G401 (cell line): ENCODE measurements at regions not wholly inside any gene's neighbourhood (a gene's known extent, or its start where the extent isn't known, plus 50 kb on each side); places are given as distances from the start of the nearest gene placed in this dataset.

Experiments used
- DNase-seq: peaks from one replicate; pipeline ENCODE4 v3.0.0-alpha.2; 2015; ENCODE audit warnings: low spot score
- in situ Hi-C: cut with HindIII; loops from 2 replicates; pipeline ENCODE4 v1.10.0; 2016; ENCODE audit warnings: low sequenced_read_pairs, mixed read lengths

DNA sequence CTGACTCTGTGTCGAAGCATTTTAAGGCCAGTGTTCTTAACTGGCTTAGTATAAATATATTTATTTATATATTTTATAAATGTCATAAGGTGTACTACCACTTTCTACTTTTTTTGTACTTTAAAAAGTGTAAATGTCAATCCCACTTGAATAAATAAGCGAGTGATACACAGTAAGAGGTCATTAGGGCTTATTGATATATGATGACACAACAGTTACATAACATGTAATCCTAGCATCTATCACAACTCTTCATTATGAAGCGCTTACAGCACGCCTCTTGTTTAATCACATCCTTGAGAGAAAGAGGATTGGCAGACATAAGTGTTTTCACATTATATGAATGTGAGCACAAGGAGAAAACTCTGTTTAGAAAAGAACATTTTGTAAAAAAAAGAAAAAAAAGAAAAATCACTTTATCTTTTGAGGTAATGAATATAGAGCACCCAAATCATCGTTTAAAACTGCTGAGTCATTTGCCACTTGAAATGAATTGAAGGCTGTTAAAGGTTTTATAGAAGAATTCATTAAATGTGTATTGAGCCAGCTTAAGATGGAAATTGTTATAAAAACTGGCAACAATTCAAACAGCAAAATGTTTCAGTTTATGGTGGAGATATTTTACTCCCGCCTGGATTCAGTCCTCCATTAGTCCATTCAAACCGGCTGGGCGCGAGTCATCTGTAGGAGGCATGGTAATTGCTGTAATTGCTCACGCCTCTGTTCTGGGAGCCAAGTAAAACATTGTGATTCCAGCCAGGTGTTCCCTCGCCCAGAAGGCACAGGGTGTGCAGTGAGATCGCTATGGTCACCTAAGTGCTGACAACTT, 627.3 kb upstream of the KIRREL3 start:
- in situ Hi-C loops: no loop called here
- DNase-seq: no peak

DNA sequence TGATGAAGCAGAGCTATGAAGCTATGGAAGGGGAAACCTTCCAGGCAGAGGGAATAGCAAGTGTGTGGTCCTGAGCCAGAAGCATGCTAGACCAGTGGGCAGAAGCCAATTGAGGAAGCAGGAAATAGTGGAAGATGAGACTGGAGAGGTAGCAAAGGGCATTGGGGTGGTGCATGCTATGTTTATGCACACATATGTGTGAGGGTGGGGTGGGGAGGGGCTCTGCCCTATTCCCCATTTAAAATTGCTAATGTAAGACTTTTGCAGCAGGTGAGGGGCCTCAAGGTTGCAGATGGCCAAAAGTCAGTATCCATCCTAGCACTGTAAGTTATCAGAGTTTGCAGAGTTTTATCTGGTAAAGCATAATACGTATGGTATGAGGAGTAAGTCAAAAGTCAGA, 626.6 kb upstream of the KIRREL3 start:
- DNase-seq: no peak
- in situ Hi-C loops: no loop called here

DNA sequence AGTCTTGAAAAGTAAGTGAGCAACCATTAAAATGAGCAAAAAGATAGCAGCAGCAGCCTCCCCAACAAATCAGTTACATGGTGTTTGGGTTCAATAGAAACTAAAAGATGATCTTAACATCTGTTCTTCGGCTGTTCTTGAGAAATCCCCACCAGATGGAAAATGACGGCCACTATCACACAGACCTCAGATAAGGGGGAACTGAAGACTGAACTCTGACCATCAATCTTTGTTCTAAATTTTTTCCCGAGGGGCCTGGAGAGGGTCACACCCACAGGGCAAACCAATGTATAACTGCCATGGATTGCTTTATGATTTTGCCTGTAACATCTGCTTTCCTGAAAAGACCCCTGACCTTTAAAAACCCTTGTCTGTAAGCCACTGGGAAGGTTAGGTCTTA, 624.8 kb upstream of the KIRREL3 start:
- in situ Hi-C loops: no loop called here
- DNase-seq: no peak

DNA sequence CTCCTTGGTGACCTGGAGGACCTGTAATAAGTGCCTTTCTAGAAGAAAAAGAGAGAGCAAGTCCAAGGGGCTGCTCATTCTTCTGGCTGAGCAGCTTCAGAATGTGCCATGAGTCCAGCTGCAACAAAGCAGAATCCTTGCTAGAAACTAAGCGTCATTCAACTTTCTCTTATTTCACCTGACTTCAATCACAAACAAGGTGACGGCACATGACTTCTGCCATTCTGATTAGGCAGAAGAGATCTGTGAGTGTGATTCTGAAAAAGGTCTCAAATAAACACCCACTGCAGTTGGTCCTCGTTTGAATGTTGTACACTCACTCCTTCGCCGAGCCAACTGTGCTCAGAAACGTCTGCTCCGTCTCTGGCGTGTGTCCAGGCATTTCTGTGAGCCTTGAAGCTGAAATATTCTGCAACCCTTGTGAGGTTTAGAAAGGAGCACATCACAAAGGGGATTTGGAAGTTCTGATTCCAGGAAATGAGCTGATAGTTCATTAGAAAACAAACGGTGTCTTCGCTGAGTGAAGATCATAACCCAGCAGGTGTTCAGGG, 623.8 kb upstream of the KIRREL3 start:
- in situ Hi-C loops: no loop called here
- DNase-seq: no peak

DNA sequence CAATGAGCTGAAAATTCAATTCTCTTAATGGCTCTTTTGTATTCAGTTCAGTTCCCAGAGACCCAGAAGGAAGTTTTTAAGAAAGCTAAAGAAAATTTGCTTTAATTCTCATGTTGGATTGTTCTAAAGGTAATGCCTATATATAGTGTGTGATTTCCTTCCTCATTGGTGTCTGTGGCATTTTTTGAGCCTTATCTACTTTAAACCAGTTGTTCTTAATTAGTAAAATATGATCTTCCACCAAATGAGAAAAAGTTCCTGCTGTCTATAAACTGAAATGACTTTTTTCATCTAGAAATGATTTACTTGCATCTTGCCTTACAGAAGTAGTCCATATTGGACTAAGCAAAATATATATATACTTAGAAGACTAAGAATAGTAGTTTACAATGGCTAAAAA, 622.1 kb upstream of the KIRREL3 start:
- in situ Hi-C loops: no loop called here
- DNase-seq: no peak

DNA sequence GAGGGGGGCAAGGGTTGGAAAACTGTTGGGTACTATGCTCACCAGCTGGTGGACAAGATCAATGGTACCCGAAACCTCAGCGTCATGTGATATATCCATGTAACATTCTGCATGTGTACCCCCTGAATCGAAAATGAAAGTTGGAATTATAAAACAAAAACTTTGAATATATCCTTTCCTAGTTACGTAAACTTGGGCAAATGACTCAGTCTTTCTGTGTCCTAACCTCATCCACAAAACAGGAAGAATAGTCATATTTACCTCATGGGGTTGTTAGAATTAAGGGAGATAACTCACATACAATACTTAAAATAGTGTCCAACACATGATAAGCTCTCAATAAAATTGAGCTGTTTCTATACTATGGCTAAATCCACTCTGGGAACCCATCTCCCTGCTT, 620.1 kb upstream of the KIRREL3 start:
- no peak for DNase-seq
- in situ Hi-C loops: no loop called here

DNA sequence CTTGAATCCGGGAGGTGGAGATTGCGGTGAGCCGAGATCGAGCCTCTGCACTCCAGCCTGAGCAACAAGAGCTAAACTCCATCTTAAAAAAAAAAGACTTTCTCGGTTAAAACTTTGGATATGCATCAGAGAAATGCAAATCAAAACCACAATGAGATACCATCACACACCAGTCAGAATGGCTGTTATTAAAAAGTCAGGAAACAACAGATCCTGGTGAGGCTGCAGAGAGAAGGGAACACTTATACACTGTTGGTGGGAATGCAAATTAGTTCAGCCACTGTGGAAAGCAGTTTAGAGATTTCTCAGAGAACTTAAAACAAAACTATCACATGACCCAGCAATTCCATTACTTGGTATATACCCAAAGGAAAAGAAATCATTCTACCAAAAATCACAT, 619.4 kb upstream of the KIRREL3 start:
- in situ Hi-C loops: no loop called here
- DNase-seq: no peak

DNA sequence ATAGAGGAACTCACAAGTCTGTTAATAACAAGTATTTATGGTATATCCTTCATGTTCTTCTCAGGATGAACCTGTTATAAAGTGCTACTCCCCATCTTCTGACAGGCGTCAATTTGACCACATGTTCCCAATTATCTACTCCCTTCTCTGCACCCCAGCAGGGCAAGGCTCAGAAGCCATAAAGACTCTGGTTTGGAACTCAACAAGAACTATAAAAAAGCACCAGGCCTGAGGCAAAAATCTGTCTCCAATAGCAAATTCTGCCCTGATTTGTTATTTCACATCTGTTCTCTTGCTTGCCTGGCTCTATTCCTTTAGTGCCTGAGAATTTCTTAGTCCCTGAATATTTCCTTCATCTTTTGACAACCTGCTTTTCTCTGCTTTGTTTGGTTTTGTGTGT, 618.2 kb upstream of the KIRREL3 start:
- in situ Hi-C loops: no loop called here
- no peak for DNase-seq

DNA sequence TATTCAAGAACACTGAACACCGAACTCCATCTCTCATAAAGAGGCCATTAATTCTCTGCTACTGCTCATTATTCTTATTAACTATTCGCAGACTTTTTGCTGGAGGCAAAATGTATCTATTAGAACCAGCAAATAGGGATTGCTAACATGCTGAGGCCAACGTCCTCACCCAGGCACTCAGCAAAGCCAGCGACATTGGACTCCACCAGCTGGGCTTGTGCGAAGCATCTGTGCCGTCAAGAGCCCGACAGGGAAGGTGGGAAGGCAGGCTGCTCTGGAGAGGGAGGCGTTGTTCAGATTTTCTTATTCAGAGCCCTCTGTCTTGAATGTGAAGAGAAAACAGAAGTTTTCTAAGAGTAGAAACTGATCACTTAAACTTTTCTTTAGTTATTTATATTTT, 615.6 kb upstream of the KIRREL3 start:
- no peak for DNase-seq
- in situ Hi-C loops: no loop called here

DNA sequence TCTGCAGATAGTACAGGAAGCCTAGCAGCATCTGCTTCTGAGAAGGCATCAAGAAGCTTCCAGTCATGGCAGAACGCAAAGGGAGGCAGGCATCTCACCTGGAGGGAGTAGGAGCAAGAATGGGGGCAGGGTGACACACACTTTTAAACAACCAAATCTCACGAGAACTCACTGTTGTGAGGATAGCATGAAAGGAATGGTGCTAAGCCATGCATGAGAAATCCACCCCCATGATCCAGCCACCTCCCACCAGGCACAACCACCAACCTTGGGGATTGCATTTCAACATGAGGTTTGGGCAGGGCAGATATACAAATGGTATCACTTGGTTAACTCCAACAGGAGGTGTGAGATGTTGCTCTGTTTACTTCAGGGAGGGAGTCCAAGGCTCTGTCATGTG, 612.0 kb upstream of the KIRREL3 start:
- DNase-seq: no peak
- in situ Hi-C loops: no loop called here

DNA sequence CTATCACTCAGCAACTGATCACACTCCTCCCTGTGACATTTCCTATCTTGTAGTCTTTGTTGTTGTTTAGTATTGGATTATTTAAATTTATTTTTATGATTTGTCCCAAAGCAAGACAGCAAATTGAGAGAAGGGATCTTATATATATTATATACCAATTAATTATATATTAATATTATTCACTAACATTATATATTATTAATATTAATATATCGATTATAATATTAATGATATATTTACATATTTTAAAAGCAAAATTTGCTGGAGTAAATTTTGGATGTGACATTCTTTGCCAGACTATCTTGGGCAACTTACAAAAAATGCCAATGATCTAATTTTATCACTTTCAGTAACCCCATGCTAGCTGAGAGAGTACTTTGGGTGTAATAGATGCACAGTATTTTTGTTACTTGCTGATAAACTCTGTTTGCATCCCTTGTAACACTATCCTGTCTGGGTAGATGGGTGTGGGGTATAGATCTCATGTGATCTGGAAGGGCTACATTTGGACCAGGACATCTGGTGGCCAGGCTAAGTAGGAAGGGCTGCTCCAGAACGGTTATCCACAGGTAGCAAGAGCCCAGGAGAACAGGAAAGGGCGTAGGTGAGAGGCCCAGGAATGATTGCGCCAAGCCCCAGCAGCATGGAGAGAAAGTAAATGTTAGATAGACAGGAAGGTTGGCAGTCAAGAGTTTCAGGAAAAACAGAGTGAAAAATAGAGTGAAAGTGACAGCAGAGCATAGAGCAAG, 608.6 kb upstream of the KIRREL3 start:
- DNase-seq: no peak
- in situ Hi-C loops: no loop called here

DNA sequence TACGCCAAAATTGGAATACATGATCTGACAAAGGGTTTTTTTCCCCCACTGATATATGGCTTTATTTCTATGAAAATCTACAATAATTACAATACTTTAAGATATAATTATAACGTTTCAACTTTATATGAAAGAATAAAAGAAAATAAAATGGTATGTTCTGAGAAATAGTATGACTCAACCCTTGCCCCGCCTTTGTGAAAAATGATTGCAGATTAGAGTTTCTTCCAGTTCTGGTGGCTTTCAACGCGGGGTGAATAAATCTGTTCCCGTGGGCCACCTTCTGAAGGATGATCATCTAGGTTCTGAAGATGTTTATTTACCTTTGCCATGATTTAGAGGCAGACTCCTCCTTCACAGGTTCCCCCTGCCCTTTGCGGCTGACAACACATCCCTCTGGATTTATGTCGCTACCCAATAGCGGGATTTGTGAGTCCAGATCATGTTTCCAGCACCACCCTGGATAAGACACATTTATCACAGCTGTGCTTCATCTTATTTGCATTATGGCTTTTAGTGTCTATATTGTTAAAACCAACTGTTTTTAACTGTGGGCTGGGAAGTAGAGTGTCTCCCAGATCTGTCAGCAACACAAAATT, 607.0 kb upstream of the KIRREL3 start:
- DNase-seq: no peak
- in situ Hi-C loops: no loop called here

DNA sequence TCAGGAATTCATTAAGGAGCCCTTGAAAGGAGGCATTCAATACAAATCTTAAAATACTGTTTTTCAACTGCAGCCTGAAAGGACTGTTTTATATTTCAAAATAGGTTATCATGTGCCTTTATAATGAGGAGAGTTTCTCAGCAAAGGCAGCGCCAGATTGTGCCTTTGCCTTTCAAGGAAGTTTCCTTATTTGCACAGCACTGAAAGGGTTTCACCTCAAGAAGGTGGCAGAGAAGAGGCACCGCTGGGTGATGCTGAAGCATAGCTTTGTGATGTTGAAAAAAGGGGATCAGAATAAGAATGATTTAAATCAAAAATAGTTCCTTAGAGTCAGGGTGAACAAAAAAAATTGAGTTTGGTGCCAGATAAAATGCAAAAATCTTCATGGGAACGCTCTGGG, 601.0 kb upstream of the KIRREL3 start:
- no peak for DNase-seq
- in situ Hi-C loops: no loop called here

DNA sequence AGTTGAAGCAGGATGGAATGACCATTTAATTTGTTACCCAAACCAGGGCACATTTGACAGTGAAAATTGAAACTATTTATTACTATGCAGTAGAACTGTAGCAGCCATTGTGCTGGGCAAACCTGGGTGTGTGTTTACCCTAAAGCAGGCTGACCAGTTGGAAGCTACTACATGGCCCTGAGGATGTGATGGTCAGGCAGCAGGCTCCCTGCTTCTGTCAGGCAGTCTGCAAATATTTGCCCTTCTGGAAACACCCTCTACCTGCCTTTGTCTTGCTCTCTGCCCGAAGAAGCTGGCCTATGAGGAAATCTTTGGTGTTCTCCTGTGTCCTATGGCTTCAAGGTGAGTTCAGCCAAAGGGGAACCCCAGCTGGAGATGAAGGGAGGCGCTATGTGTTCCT, 600.1 kb upstream of the KIRREL3 start:
- in situ Hi-C loops: no loop called here
- DNase-seq: no peak

DNA sequence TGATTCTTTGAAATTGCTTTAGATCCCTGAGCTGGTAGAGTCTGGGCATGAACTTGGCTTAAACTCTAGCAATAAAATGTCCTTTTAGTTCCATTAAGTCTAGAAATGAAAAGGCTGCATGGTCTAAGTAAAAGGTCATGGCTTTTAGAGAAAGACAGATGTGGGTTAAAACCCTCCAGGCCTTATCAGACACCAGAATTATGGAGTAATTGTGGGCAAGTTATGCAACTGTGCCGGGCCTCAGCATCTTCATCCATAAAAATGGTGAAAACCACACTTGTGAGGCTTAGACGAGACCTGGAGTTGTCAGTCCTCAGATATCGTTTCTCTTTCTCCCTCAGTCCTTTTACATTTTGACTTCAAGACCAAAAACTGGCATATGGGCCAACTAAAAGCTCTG, 597.9 kb upstream of the KIRREL3 start:
- in situ Hi-C loops: no loop called here
- no peak for DNase-seq

DNA sequence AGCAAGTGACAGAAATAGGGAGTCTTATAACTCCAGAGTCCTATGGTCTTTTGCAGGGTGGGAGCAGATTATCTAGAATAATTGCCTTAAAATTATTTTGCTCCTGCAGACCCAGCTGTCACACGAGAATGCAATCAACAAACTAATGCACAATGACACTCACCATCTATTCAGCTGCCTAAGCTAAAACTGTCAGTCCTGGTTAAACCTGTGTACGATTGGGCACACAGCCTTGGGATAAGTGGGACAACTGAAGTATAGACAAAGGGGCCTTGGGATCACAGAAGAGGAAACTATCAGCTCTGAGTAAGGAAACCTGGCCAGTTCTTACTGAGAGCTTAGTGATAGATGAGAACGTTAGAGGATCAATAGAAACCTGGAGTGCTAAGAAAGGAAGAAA, 595.9 kb upstream of the KIRREL3 start:
- no peak for DNase-seq
- in situ Hi-C loops: no loop called here

DNA sequence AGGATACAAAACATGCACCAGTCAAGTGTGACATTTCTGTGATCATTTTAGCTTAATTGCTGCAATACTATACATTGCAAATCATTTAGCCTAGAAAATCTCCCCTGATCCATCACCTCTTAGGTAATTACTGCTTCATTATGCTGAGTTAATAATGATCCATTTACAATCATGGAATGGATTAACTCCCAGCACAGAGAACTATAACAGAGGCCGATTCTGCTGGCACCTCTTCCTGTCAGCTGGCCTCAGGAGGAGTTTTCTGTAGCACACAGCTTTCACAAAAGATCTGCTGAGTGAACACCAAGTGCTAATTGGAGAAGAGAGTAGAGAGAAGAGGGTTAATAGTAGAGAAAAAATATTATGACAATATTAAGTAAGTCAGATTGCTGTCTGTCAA, 591.8 kb upstream of the KIRREL3 start:
- no peak for DNase-seq
- in situ Hi-C loops: no loop called here

DNA sequence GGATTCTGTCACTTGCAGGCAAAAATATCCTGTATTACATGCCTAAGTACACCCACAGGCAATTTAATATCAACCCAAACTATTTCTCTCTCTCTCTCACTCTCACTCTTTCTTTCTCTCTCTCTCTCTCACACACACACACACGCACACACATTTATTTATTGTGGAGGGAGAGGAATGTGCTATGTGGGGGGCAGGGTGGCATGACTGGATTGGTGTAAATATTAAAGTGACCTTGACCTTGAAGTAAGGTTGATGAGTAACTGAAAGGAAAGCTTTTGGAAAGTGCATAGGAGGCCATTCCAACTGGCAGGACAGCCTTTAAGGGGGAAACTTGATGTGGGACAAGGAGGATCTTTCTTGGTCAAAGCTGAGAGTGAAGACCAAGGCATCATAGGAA, 589.7 kb upstream of the KIRREL3 start:
- DNase-seq: no peak
- in situ Hi-C loops: no loop called here

DNA sequence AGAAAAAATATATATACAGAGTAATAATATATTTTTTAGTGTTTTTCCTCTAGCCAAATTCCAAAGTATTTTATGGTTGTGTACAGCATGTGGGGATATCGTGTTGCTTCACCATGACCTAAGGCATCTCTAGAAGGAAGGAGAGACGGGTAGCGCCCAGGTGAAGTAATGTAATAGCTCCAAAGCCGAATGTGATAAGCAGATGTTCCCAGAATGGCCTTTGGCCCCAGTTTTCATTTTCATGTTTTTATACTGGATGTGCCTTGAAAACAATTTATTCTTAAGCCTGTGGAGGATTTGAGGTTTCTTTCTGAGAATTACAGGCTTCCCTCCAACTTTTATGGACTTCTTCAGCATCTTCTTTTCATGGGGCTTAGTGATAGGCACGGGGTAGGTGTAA, 587.9 kb upstream of the KIRREL3 start:
- no peak for DNase-seq
- in situ Hi-C loops: no loop called here

DNA sequence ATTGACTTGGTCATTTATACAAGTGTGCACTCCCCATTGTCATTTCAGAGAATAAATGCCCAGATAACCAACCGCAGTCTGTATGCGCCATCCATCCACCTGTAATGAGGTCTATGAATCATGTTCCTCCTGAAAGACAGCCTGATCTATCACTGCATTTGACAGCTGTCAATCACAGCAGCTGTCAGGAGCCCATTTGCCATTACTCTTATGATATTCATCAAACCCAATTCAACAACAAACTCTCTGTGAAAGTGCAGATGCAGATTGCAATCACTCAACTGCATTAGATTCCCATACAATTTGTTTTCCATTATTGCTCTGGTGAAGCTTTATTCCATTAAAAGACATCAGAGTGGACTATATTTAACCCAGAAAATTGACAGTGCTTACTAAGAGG, 586.9 kb upstream of the KIRREL3 start:
- in situ Hi-C loops: no loop called here
- DNase-seq: no peak
